Natural killer cell (primary cell): ENCODE measurements at regions not wholly inside any gene's neighbourhood (a gene's known extent, or its start where the extent isn't known, plus 50 kb on each side); places are given as distances from the start of the nearest gene placed in this dataset.
"Not testable (repeated sequence)": the region's sequence is repeated elsewhere in the genome, so short reads cannot be mapped to it uniquely, and the experiment has no call there.

Experiments
- ATAC-seq, 3 donors: fragments of 150-1000 bp in 2 of 3; fragments of 200-7000 bp in 1 of 3; cut with Tn5 transposase; 1 replicate in 1 of 3; 2 replicates in 2 of 3; pipeline ENCODE4 v1.10.0; 2021; ENCODE audit warnings: mild to moderate bottlenecking in 2 of 3, moderate library complexity in 2 of 3
- DNase-seq, 2 donors: peaks; one replicate each; pipeline versions ENCODE4 v3.0.0 to v3.0.0-alpha.2; 2013 to 2021; ENCODE audit warnings: mixed read lengths in 1 of 2
- H3K27ac ChIP-seq: one replicate; pipeline ENCODE4 v1.5.1; 2013; ENCODE audit warnings: mild to moderate bottlenecking, low read length
- H3K27me3 ChIP-seq: one replicate; pipeline ENCODE4 v1.6.1; 2013; ENCODE audit warnings: low read length; ENCODE audit not compliant: control insufficient read depth, insufficient read depth
- H3K36me3 ChIP-seq: one replicate; pipeline ENCODE4 v1.6.1; 2013; ENCODE audit warnings: low read length; ENCODE audit not compliant: control insufficient read depth, insufficient read depth
- H3K4me1 ChIP-seq: one replicate; pipeline ENCODE4 v1.6.1; 2013; ENCODE audit warnings: low read length; ENCODE audit not compliant: control insufficient read depth, insufficient read depth
- H3K4me3 ChIP-seq: one replicate; pipeline ENCODE4 v1.5.1; 2013; ENCODE audit warnings: low read length
- H3K9me3 ChIP-seq: one replicate; pipeline ENCODE4 v1.6.1; 2013; ENCODE audit warnings: low read length; ENCODE audit not compliant: control insufficient read depth, insufficient read depth
- H3K27ac Mint-ChIP-seq, 2 donors: one replicate each; pipeline ENCODE4 v1.8.0; 2022; ENCODE audit warnings: mild to moderate bottlenecking in 2 of 2, mixed read lengths in 2 of 2, moderate library complexity in 1 of 2
- H3K27me3 Mint-ChIP-seq, 2 donors: one replicate each; pipeline ENCODE4 v1.8.0; 2022; ENCODE audit warnings: low read depth in 2 of 2, mixed read lengths in 2 of 2
- H3K36me3 Mint-ChIP-seq: one replicate; pipeline ENCODE4 v1.8.0; 2022; ENCODE audit warnings: mixed read lengths
- H3K4me1 Mint-ChIP-seq, 2 donors: one replicate each; pipeline ENCODE4 v1.8.0; 2022; ENCODE audit warnings: mixed read lengths in 2 of 2
- H3K4me3 Mint-ChIP-seq: one replicate; pipeline ENCODE4 v1.8.0; 2022; ENCODE audit warnings: mild to moderate bottlenecking, moderate library complexity, mixed read lengths
- H3K9me3 Mint-ChIP-seq, 2 donors: one replicate each; pipeline ENCODE4 v1.8.0; 2022; ENCODE audit warnings: mixed read lengths in 2 of 2
- CTCF ChIP-seq: fragments of 200-600 bp; IDR thresholded peaks from one replicate; pipeline ENCODE4 v1.8.0; 2022; ENCODE audit warnings: antibody characterized with exemption
- WGBS: methylation state at CpG from one replicate; pipeline ENCODE4 v1.1.7; 2013; ENCODE audit warnings: missing lambda C conversion rate; ENCODE audit not compliant: insufficient coverage; 5-methylcytosine and 5-hydroxymethylcytosine counted together
- intact Hi-C: fragments of 100-400 bp; cut with micrococcal nuclease; formaldehyde crosslinking; loops from one replicate; pipeline ENCODE4 v1.14.2; 2022

DNA sequence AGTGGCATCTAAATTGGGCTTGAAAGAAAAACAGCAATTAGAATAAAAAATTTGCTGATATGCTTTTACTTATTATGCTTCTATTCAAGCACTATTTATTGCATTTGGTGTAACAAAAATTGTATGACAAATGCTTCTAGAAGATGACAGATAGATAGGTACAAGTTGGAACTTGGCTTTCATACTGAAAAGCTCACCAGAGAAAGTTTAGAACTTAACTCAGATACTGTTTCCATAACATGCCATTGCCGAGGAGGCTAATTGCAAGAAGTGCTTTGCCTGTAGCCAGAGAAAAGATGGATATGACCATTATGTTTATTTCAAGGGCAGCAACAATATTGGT, 123.8 kb downstream of the NFKBIZ start:
- TF ChIP-seq CTCF, result no peak
- no peak overlapping the region for H3K4me3 Mint-ChIP-seq
- Histone ChIP-seq H3K36me3 (no peaks in the 10 kb centered on the region), H3K4me3 (no peak overlapping the region), H3K4me1 (no peaks in the 10 kb centered on the region), H3K27me3 (no peaks in the 10 kb centered on the region), H3K27ac (no peak overlapping the region), H3K9me3 (no peaks in the 10 kb centered on the region)
- H3K9me3 Mint-ChIP-seq, result no peaks in the 10 kb centered on the region
- H3K27ac Mint-ChIP-seq, result no peak overlapping the region
- DNase-seq (no peak), ATAC-seq (no peak)
- peaks cover 0 to 8% of the 10 kb centered on the region in 2 donors for H3K4me1 Mint-ChIP-seq
- no peaks in the 10 kb centered on the region for H3K36me3 Mint-ChIP-seq
- WGBS, result 100% methylated on average over 1 of the region's 1 CpG
- H3K27me3 Mint-ChIP-seq, result peaks cover 0 to 5% of the 10 kb centered on the region in 2 donors
- intact Hi-C loops, result no loop called here

DNA sequence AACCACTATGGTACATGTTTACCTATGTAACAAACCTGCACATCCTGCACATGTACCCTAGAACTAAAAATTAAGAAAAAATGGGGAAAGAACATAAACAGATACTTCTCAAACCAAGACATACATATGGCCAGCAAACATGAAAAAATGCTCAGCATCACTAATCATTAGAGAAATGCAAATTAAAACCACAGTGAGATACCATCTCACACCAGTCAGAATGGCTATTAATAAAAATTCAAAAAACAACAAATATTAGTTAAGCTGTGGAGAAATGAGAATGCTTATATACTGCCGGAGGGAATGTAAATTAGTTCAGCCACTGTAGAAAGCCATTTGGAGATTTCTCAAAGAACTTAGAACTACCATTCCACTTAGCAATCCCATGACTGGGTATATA, 126.1 kb downstream of the NFKBIZ start:
- H3K36me3 Mint-ChIP-seq, H3K36me3 ChIP-seq, H3K27ac ChIP-seq, H3K4me1 Mint-ChIP-seq, H3K4me3 ChIP-seq, H3K9me3 ChIP-seq, H3K4me3 Mint-ChIP-seq, H3K27me3 Mint-ChIP-seq, intact Hi-C loops, ATAC-seq, H3K4me1 ChIP-seq, H3K27ac Mint-ChIP-seq, H3K27me3 ChIP-seq, H3K9me3 Mint-ChIP-seq, DNase-seq: not testable (repeated sequence)
- no CpG with 5 or more reads among the region's 1 CpG for WGBS

GRCh38 chr3:101976473-101976872, 127.2 kb downstream of the NFKBIZ start:
- Histone ChIP-seq H3K4me1 (no peaks in the 10 kb centered on the region), H3K27ac (no peak overlapping the region), H3K4me3 (no peak overlapping the region), H3K36me3 (no peaks in the 10 kb centered on the region), H3K27me3 (no peaks in the 10 kb centered on the region), H3K9me3 (no peaks in the 10 kb centered on the region)
- TF ChIP-seq CTCF, result no peak
- no peak for ATAC-seq
- peaks cover 0 to 8% of the 10 kb centered on the region in 2 donors for H3K4me1 Mint-ChIP-seq
- H3K9me3 Mint-ChIP-seq, result no peaks in the 10 kb centered on the region
- H3K4me3 Mint-ChIP-seq, result no peak overlapping the region
- intact Hi-C loops, result no loop called here
- WGBS, result no CpG with 5 or more reads among the region's 1 CpG
- DNase-seq, result no peak
- H3K27me3 Mint-ChIP-seq, result peaks cover 0 to 7% of the 10 kb centered on the region in 2 donors
- H3K36me3 Mint-ChIP-seq, result no peaks in the 10 kb centered on the region
- no peak overlapping the region for H3K27ac Mint-ChIP-seq

DNA sequence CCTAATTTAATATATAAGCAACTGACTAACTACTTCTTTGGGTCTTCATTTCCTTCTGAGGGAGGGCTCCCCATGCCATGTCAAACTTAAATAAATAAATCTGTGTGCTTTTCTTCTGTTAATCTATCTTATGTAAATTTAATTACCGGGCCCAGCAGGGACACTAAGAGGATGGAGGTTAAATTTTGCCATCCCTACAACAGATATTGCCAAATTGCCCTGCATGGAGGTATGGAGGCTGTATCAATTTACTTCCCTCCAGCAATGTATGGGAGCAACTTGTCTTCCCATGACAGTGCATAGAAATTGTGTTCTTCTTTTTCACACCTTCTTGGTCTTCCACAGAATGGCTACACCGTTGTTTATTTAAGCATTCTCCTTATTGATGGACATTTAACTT, 129.0 kb downstream of the NFKBIZ start:
- no peak for ATAC-seq
- H3K4me3 Mint-ChIP-seq, result no peak overlapping the region
- H3K27me3 Mint-ChIP-seq, result peaks cover 11 to 12% of the 10 kb centered on the region in 2 donors
- no peak for DNase-seq
- no peaks in the 10 kb centered on the region for H3K4me1 Mint-ChIP-seq
- intact Hi-C loops, result no loop called here
- TF ChIP-seq CTCF, result no peak
- no peak overlapping the region for H3K27ac ChIP-seq
- H3K27me3 ChIP-seq, result no peaks in the 10 kb centered on the region
- no peak overlapping the region for H3K27ac Mint-ChIP-seq
- H3K4me1 ChIP-seq, result no peaks in the 10 kb centered on the region
- 74% methylated on average over 1 of the region's 2 CpGs for WGBS
- H3K36me3 ChIP-seq, result no peaks in the 10 kb centered on the region
- no peak overlapping the region for H3K4me3 ChIP-seq
- H3K9me3 Mint-ChIP-seq, result no peaks in the 10 kb centered on the region
- no peaks in the 10 kb centered on the region for H3K9me3 ChIP-seq
- H3K36me3 Mint-ChIP-seq, result no peaks in the 10 kb centered on the region
